Hematopoietic multipotent progenitor cell treated with erythropoietin and hydrocortisone succinate and interleukin-3 and kit ligand, for 4 days (in vitro differentiated cells): ENCODE measurements at regions not wholly inside any gene's neighbourhood (a gene's known extent, or its start where the extent isn't known, plus 50 kb on each side); places are given as distances from the start of the nearest gene placed in this dataset.

Experiments
- DNase-seq: peaks from one replicate; pipeline ENCODE4 v3.0.0-alpha.2; 2015

GRCh38 chr16:77668201-77668600 is 54.1 kb upstream of the NUDT7 start:
- no peak for DNase-seq

DNA sequence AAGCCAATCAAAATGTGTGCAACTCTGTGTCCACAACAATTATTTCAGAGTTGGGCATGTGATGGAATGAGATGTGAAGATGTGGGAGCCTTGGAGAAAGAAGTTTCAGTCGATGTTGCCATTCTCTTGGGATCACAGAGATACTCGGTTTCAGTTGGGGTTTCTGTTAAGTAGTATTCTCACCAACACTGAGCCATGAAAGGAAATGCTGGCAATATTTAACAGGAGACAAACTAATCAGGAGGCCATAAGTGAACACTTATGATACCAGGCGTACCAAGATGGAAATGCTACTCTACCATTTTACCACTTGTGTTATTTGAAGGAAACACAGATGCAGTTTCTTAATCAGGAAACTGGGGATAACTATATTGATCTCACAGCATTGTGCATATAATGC is 53.3 kb upstream of the NUDT7 start:
- no peak for DNase-seq
